Common myeloid progenitor, CD34-positive (primary cell): ENCODE measurements at regions not wholly inside any gene's neighbourhood (a gene's known extent, or its start where the extent isn't known, plus 50 kb on each side); places are given as distances from the start of the nearest gene placed in this dataset.
A peak's percentile ranks its signal among the peaks of the same experiment; 100 is the strongest.

ENCODE experiments used
- CTCF ChIA-PET: fragments of 350-600 bp; sonication (Branson Sonifier 250); formaldehyde crosslinking; loops from one replicate; lab custom pipeline; 2021; ENCODE audit warnings: antibody characterized with exemption; lab: Charles Lee
- POLR2A ChIA-PET: fragments of 350-600 bp; sonication (Branson Sonifier 250); formaldehyde crosslinking; loops from one replicate; lab custom pipeline; 2021; ENCODE audit warnings: antibody characterized with exemption; lab: Charles Lee
- DNase-seq, 3 donors: peaks; one replicate each; pipeline versions ENCODE4 v3.0.0 to v3.0.0-alpha.2; 2013
- H3K27ac ChIP-seq, 2 experiments: 1 replicate in 1 of 2; 2 replicates in 1 of 2; pipeline ENCODE4 v1.7.0; 2013; ENCODE audit warnings: inconsistent platforms in 2 of 2, low read length in 2 of 2, mild to moderate bottlenecking in 2 of 2, low read depth in 1 of 2, moderate library complexity in 1 of 2; ENCODE audit not compliant: severe bottlenecking in 2 of 2, insufficient read depth in 1 of 2, poor library complexity in 1 of 2
- H3K27me3 ChIP-seq, 5 experiments: replicated peaks in 2 of 5; 1 replicate in 3 of 5; 2 replicates in 2 of 5; pipeline versions ENCODE4 v1.6.1 to v1.7.0; 2013; ENCODE audit warnings: low read length in 4 of 5, mild to moderate bottlenecking in 2 of 5, moderate library complexity in 2 of 5, inconsistent platforms in 1 of 5; ENCODE audit not compliant: insufficient read depth in 5 of 5, control insufficient read depth in 4 of 5
- H3K36me3 ChIP-seq, 4 experiments: 1 replicate in 2 of 4; 2 replicates in 2 of 4; pipeline versions ENCODE4 v1.6.1 to v1.7.0; 2013; ENCODE audit warnings: low read length in 3 of 4, control low read depth in 1 of 4, mild to moderate bottlenecking in 1 of 4; ENCODE audit not compliant: control insufficient read depth in 4 of 4, insufficient read depth in 4 of 4
- H3K4me1 ChIP-seq, 4 experiments: 1 replicate in 3 of 4; 2 replicates in 1 of 4; pipeline versions ENCODE4 v1.6.1 to v1.7.1; 2013; ENCODE audit warnings: low read length in 3 of 4, mild to moderate bottlenecking in 3 of 4, control low read depth in 1 of 4, inconsistent platforms in 1 of 4, moderate library complexity in 1 of 4; ENCODE audit not compliant: control insufficient read depth in 4 of 4, insufficient read depth in 4 of 4; ENCODE audit errors: control extremely low read depth in 1 of 4
- H3K4me3 ChIP-seq, 7 experiments: 1 replicate in 4 of 7; 2 replicates in 3 of 7; pipeline versions ENCODE4 v1.5.1 to v1.7.0; 2013; ENCODE audit warnings: mild to moderate bottlenecking in 7 of 7, low read length in 6 of 7, moderate library complexity in 6 of 7, inconsistent platforms in 2 of 7, low read depth in 2 of 7, control low read depth in 1 of 7; ENCODE audit not compliant: insufficient read depth in 4 of 7, control insufficient read depth in 1 of 7; ENCODE audit errors: extremely low read depth in 1 of 7
- H3K9me3 ChIP-seq, 5 experiments: 1 replicate in 4 of 5; 2 replicates in 1 of 5; pipeline versions ENCODE4 v1.6.1 to v1.7.1; 2013; ENCODE audit warnings: low read length in 4 of 5, mild to moderate bottlenecking in 2 of 5, inconsistent platforms in 1 of 5, low read depth in 1 of 5, moderate library complexity in 1 of 5; ENCODE audit not compliant: control insufficient read depth in 4 of 5, insufficient read depth in 2 of 5; ENCODE audit errors: control extremely low read depth in 1 of 5
- WGBS: methylation state at CpG from one replicate; pipeline ENCODE4 v1.1.5; 2013; ENCODE audit not compliant: insufficient coverage; 5-methylcytosine and 5-hydroxymethylcytosine counted together

GRCh38 chr10:127797339-127797738 is 60.4 kb downstream of the FOXI2 start:
- no peaks in the 10 kb centered on the region for H3K27me3 ChIP-seq
- no peak overlapping the region for H3K4me3 ChIP-seq
- 100% methylated on average over 1 of the region's 1 CpG for WGBS
- H3K36me3 ChIP-seq: no peaks in the 10 kb centered on the region
- CTCF ChIA-PET: interaction anchor here (0.8 kb wide), 1 partner anchor 20 kb away, joined by 3 read pairs; no protein-coding TSS in a partner anchor
- peak in 1 of 3 donors; percentile 18 for DNase-seq
- H3K27ac ChIP-seq: no peak overlapping the region
- H3K4me1 ChIP-seq: peaks cover 0 to 17% (median 8%) of the 10 kb centered on the region in 4 experiments
- POLR2A ChIA-PET: no interaction called here
- no peaks in the 10 kb centered on the region for H3K9me3 ChIP-seq

GRCh38 chr10:127798111-127798510 is 61.1 kb downstream of the FOXI2 start:
- peaks cover 0 to 19% (median 8%) of the 10 kb centered on the region in 4 experiments for H3K4me1 ChIP-seq
- no peaks in the 10 kb centered on the region for H3K36me3 ChIP-seq
- WGBS: 2% methylated on average over 6 of the region's 6 CpGs
- POLR2A ChIA-PET: no interaction called here
- peak overlapping the region in 1 of 2 experiments; percentile 1 for H3K27ac ChIP-seq
- DNase-seq: peak; percentile 25 to 65 (median 46)
- H3K4me3 ChIP-seq: peak overlapping the region in 2 of 7 experiments; percentile 25 to 56
- H3K9me3 ChIP-seq: no peaks in the 10 kb centered on the region
- no peaks in the 10 kb centered on the region for H3K27me3 ChIP-seq
- CTCF ChIA-PET: no interaction called here

GRCh38 chr10:127801302-127801701 is 64.3 kb downstream of the FOXI2 start:
- 100% methylated on average over 1 of the region's 3 CpGs for WGBS
- no peaks in the 10 kb centered on the region for H3K36me3 ChIP-seq
- H3K4me3 ChIP-seq: no peak overlapping the region
- H3K4me1 ChIP-seq: peaks cover 0 to 24% (median 8%) of the 10 kb centered on the region in 4 experiments
- no peak for DNase-seq
- POLR2A ChIA-PET: no interaction called here
- H3K27me3 ChIP-seq: no peaks in the 10 kb centered on the region
- no peak overlapping the region for H3K27ac ChIP-seq
- H3K9me3 ChIP-seq: no peaks in the 10 kb centered on the region
- CTCF ChIA-PET: interaction anchor here (1.0 to 1.2 kb wide), 2 partner anchors 11 to 85 kb away, joined by 3 to 4 read pairs; no protein-coding TSS in a partner anchor

- 100% methylated on average over 3 of the region's 6 CpGs for WGBS
- H3K9me3 ChIP-seq: no peaks in the 10 kb centered on the region
- H3K4me1 ChIP-seq: peaks cover 0 to 21% (median 8%) of the 10 kb centered on the region in 4 experiments
- H3K36me3 ChIP-seq: no peaks in the 10 kb centered on the region
- H3K4me3 ChIP-seq: no peak overlapping the region
- POLR2A ChIA-PET: interaction anchor here (0.6 kb wide), 1 partner anchor 38 kb away, joined by 4 read pairs; no protein-coding TSS in a partner anchor
- H3K27ac ChIP-seq: no peak overlapping the region
- H3K27me3 ChIP-seq: no peaks in the 10 kb centered on the region
- CTCF ChIA-PET: interaction anchor here (1.0 to 2.7 kb wide), 5 partner anchors 10 to 87 kb away, joined by 3 to 7 read pairs (median 4); no protein-coding TSS in a partner anchor
- no peak for DNase-seq
These were observed 65.6 kb downstream of the FOXI2 start for GRCh38 chr10:127802531-127803095.

- Histone ChIP-seq H3K27ac (no peak overlapping the region), H3K27me3 (no peaks in the 10 kb centered on the region), H3K9me3 (peaks cover 0 to 2% (median 0%) of the 10 kb centered on the region in 5 experiments), H3K36me3 (no peaks in the 10 kb centered on the region), H3K4me1 (peaks cover 0 to 7% (median 0%) of the 10 kb centered on the region in 4 experiments), H3K4me3 (no peak overlapping the region)
- ChIA-PET CTCF (interaction anchor here (1.1 to 2.7 kb wide), 6 partner anchors 8 to 89 kb away, joined by 3 to 7 read pairs (median 4); no protein-coding TSS in a partner anchor), POLR2A (no interaction called here)
- DNase-seq: no peak
- WGBS: 95% methylated on average over 4 of the region's 8 CpGs
These were observed 67.7 kb downstream of the FOXI2 start for GRCh38 chr10:127804696-127805095.

GRCh38 chr10:127805950-127806349 is 69.0 kb downstream of the FOXI2 start:
- Histone ChIP-seq H3K27me3 (no peaks in the 10 kb centered on the region), H3K36me3 (no peaks in the 10 kb centered on the region), H3K27ac (no peak overlapping the region), H3K4me3 (no peak overlapping the region), H3K9me3 (peaks cover 0 to 2% (median 0%) of the 10 kb centered on the region in 5 experiments), H3K4me1 (peaks cover 0 to 7% (median 0%) of the 10 kb centered on the region in 4 experiments)
- ChIA-PET CTCF (interaction anchor here (1.4 to 1.9 kb wide), 3 partner anchors 48 to 88 kb away, joined by 3 to 6 read pairs (median 3); no protein-coding TSS in a partner anchor), POLR2A (no interaction called here)
- 88% methylated on average over 1 of the region's 3 CpGs for WGBS
- no peak for DNase-seq

- H3K4me3 ChIP-seq: no peak overlapping the region
- WGBS: no CpG with 5 or more reads among the region's 2 CpGs
- no peak for DNase-seq
- POLR2A ChIA-PET: no interaction called here
- peaks cover 0 to 2% (median 0%) of the 10 kb centered on the region in 5 experiments for H3K9me3 ChIP-seq
- no peaks in the 10 kb centered on the region for H3K36me3 ChIP-seq
- no peaks in the 10 kb centered on the region for H3K4me1 ChIP-seq
- H3K27ac ChIP-seq: no peak overlapping the region
- H3K27me3 ChIP-seq: peaks cover 0 to 2% (median 0%) of the 10 kb centered on the region in 5 experiments
- CTCF ChIA-PET: interaction anchor here (0.6 to 5.9 kb wide), 14 partner anchors 10 to 247 kb away, joined by 3 to 53 read pairs (median 5); no protein-coding TSS in a partner anchor
These were observed 75.1 kb downstream of the FOXI2 start for GRCh38 chr10:127812041-127812440.
